Lower leg skin (tissue), 4 donors: ENCODE measurements at regions not wholly inside any gene's neighbourhood (a gene's known extent, or its start where the extent isn't known, plus 50 kb on each side); places are given as distances from the start of the nearest gene placed in this dataset.

ENCODE experiments used
- DNase-seq, 2 donors: peaks; one replicate each; pipeline ENCODE4 v3.0.0-alpha.2; 2019; ENCODE audit warnings: low spot score in 2 of 2
- H3K4me3 ChIP-seq: fragments of 200-600 bp; sonication (generic); 2 replicates; pipeline ENCODE4 v1.5.1; 2017; ENCODE audit warnings: mild to moderate bottlenecking, low read depth; ENCODE audit not compliant: poor library complexity, severe bottlenecking
- POLR2A ChIP-seq, 2 donors: fragments of 450-650 bp; IDR thresholded peaks; one replicate each; pipeline ENCODE4 v1.6.1; 2016 to 2017; ENCODE audit warnings: antibody characterized with exemption in 2 of 2, mild to moderate bottlenecking in 1 of 2, moderate library complexity in 1 of 2
- WGBS, 2 donors: methylation state at CpG; one replicate each; pipeline ENCODE4 v1.1.5; 2018; 5-methylcytosine and 5-hydroxymethylcytosine counted together
- intact Hi-C: fragments of 100-400 bp; cut with DNase I; formaldehyde crosslinking; loops from one replicate; pipeline ENCODE4 v1.15.0; 2023; ENCODE audit warnings: low total_unique reads
- TF ChIP-seq, protein P1 (sequence below), 3 donors: fragments of 450-650 bp; IDR thresholded peaks; one replicate each; pipeline ENCODE4 v1.5.1; 2016; ENCODE audit warnings: antibody characterized with exemption in 3 of 3, mild to moderate bottlenecking in 3 of 3, moderate library complexity in 2 of 3

- 54 to 73% methylated on average over 4 of the region's 4 CpGs for WGBS, 2 donors
- TF ChIP-seq POLR2A (IDR thresholded peaks at IDR 0.05), result no peak
- TF ChIP-seq, protein P1, sequence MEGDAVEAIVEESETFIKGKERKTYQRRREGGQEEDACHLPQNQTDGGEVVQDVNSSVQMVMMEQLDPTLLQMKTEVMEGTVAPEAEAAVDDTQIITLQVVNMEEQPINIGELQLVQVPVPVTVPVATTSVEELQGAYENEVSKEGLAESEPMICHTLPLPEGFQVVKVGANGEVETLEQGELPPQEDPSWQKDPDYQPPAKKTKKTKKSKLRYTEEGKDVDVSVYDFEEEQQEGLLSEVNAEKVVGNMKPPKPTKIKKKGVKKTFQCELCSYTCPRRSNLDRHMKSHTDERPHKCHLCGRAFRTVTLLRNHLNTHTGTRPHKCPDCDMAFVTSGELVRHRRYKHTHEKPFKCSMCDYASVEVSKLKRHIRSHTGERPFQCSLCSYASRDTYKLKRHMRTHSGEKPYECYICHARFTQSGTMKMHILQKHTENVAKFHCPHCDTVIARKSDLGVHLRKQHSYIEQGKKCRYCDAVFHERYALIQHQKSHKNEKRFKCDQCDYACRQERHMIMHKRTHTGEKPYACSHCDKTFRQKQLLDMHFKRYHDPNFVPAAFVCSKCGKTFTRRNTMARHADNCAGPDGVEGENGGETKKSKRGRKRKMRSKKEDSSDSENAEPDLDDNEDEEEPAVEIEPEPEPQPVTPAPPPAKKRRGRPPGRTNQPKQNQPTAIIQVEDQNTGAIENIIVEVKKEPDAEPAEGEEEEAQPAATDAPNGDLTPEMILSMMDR (IDR thresholded peaks at IDR 0.05), result no peak
- no peak for DNase-seq
- intact Hi-C loops, result no loop called here
- no peak overlapping the region for H3K4me3 ChIP-seq
These were observed 148.7 kb upstream of the SLC1A4 start for GRCh38 chr2:64840426-64840881.

- H3K4me3 ChIP-seq, result no peak overlapping the region
- 58 to 60% methylated on average over 2 of the region's 2 CpGs for WGBS, 2 donors
- DNase-seq, result no peak
- intact Hi-C loops, result no loop called here
- TF ChIP-seq POLR2A (IDR thresholded peaks at IDR 0.05), result no peak
- TF ChIP-seq, protein P1 (IDR thresholded peaks at IDR 0.05), result no peak
These were observed 147.7 kb upstream of the SLC1A4 start for GRCh38 chr2:64841461-64841860.

GRCh38 chr2:64842030-64842429 is 147.2 kb upstream of the SLC1A4 start:
- no peak for TF ChIP-seq POLR2A (IDR thresholded peaks at IDR 0.05)
- TF ChIP-seq, protein P1 (IDR thresholded peaks at IDR 0.05), result no peak
- DNase-seq, result no peak
- intact Hi-C loops, result no loop called here
- 90 to 94% methylated on average over 5 of the region's 5 CpGs for WGBS, 2 donors
- H3K4me3 ChIP-seq, result no peak overlapping the region

DNA sequence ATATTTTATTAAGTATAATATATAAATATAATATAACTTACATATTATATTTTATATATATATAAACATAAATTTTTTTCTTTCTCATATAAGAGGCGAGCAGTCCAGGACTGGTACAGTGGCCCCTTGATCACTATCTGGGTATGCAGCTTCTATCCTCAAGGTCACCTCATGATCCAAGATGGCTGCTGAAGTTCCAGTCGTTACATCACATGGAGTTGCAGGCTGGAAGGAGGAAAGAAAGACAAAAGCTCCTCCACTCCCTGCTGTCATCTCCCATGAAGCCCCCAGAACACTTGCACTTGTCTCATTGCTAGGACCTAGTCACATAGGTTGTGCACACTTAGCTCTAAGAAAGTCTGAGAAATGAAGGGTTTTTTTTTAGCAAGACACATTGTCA is 145.1 kb upstream of the SLC1A4 start:
- WGBS, 2 donors, result 96 to 98% methylated on average over 2 of the region's 2 CpGs
- no peak overlapping the region for H3K4me3 ChIP-seq
- no peak for TF ChIP-seq POLR2A (IDR thresholded peaks at IDR 0.05)
- TF ChIP-seq, protein P1 (IDR thresholded peaks at IDR 0.05), result no peak
- no peak for DNase-seq
- intact Hi-C loops, result no loop called here

GRCh38 chr2:64845273-64845905 is 143.8 kb upstream of the SLC1A4 start:
- intact Hi-C loops, result no loop called here
- no peak for DNase-seq
- 90 to 91% methylated on average over 2 of the region's 2 CpGs for WGBS, 2 donors
- no peak for TF ChIP-seq POLR2A (IDR thresholded peaks at IDR 0.05)
- TF ChIP-seq, protein P1 (IDR thresholded peaks at IDR 0.05), result no peak
- no peak overlapping the region for H3K4me3 ChIP-seq

- DNase-seq, result no peak
- 83 to 88% methylated on average over 3 of the region's 3 CpGs for WGBS, 2 donors
- intact Hi-C loops, result no loop called here
- H3K4me3 ChIP-seq, result no peak overlapping the region
- no peak for TF ChIP-seq POLR2A (IDR thresholded peaks at IDR 0.05)
- TF ChIP-seq, protein P1 (IDR thresholded peaks at IDR 0.05), result no peak
These were observed 143.0 kb upstream of the SLC1A4 start for GRCh38 chr2:64846177-64846576.
